ENCODE measurements at regions not wholly inside any gene's neighbourhood (a gene's known extent, or its start where the extent isn't known, plus 50 kb on each side); places are given as distances from the start of the nearest gene placed in this dataset.

- no peak for DNase-seq
These were observed 97.4 kb upstream of the ITGA1 start for GRCh38 chr5:52690236-52690768.

- DNase-seq: no peak
These were observed 95.7 kb upstream of the ITGA1 start for GRCh38 chr5:52692039-52692438.

- DNase-seq: no peak
These were observed 95.1 kb upstream of the ITGA1 start for GRCh38 chr5:52692606-52693005.

DNA sequence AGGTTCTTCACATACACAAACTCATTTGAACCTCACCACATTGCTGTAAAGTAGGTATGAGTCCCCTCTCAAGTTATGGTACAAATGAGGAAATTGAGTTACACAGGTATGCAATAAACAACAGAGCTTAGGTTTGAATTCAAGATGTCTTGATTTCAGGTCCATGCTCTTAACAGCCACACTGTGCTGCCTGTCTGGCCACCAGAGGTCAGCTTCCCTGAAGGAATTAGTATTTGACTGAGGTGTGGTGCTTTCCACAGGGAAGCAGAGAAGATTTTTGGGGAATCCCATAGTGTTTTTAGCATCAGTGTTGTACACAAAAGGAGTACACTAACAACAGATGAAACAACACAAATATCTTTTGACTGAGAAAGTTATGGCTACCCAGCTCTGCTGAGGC, 94.4 kb upstream of the ITGA1 start:
- DNase-seq: peak; percentile 16

DNA sequence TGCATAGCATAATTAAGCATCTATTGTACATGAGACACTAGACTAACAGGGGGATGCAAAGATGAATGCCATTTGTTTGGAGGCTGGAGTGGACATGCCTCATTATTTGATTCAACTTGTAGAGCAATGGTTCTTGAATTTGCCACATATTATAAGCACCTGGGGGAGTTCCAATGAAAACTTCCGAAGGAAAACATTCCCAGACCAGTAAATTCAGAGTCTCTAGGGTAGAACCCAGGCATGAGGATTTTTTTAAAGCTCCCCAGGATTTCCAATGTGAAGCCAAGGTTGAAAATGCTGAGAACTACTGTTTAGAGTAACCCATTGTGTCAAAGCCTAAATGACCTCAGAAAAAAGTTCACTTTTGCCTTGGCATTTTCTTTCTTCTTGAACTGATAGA, 93.9 kb upstream of the ITGA1 start:
- no peak for DNase-seq

GRCh38 chr5:52694648-52695047, 93.1 kb upstream of the ITGA1 start:
- DNase-seq: no peak

- no peak for DNase-seq
These were observed 84.8 kb upstream of the ITGA1 start for GRCh38 chr5:52702877-52703276.

GRCh38 chr5:52703321-52703720, 84.4 kb upstream of the ITGA1 start:
- no peak for DNase-seq

DNA sequence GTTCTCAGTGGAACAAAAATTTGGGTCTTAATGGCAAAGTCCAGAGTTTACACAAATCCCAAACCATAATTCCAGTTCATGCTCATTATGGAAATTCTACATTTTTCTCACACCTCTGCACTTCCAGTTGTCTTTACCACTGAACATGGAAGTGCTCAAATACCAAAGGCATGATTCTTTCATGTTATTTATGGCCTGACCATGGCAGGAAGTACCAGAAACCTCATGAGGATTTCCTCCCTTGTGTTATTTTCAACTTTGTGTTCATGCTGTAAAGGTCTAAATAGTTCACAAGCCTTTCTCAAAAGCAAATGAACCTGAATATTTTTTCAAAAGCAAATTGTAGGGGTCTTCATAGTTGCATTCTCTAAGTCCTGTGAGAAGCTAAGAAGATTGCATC, 82.0 kb upstream of the ITGA1 start:
- DNase-seq: no peak

- DNase-seq: no peak
These were observed 80.9 kb upstream of the ITGA1 start for GRCh38 chr5:52706775-52707174.

DNA sequence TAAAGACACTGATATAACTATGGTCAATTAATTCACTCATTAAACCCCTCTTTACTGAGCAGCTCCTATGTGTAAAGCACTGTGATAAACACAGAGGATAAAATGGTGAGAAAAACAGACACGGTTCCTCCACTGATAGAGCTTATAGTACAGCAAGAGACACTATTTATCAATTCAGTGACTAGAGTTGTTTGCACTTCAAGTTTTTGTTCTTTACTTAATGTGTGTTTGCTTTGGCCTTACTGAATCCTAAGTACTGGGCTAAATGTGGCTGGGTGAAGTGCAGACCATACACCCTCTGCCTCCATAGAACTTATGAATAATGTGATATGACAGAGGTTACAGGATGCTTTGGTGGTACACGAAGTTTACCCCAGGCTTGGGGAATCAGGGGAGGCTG, 80.1 kb upstream of the ITGA1 start:
- DNase-seq: no peak

- DNase-seq: no peak
These were observed 79.3 kb upstream of the ITGA1 start for GRCh38 chr5:52708463-52708862.

- no peak for DNase-seq
These were observed 78.4 kb upstream of the ITGA1 start for GRCh38 chr5:52709167-52709925.

DNA sequence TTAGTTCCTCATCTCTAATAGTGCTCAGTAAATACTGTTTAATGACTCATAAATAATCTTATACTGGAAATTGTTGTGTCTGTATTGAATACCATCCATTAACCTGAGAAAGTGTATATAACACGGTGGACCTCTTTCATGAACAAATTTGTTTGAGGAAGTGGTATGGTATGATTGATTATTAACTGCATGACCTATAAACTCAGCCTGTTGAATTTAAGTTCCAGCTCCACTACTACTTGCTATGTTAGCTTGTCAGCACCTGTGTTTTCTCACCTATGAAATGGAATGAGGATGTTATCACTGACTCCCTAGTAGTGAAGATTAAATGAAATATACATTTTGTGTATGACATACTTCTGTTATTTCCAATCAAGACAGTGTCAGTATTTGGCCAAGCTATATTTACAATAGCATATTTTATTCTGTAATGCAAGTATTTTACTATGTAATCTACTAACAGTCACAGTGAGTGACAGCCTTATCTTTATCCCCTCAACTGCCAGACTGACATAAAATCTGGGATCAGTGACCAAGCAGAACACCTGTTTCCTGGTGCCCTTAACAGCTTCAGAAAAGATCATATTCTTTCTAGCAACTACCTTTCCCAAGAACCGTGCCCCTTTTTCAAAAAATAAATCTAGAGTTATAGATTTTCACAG, 77.3 kb upstream of the ITGA1 start:
- DNase-seq: no peak

DNA sequence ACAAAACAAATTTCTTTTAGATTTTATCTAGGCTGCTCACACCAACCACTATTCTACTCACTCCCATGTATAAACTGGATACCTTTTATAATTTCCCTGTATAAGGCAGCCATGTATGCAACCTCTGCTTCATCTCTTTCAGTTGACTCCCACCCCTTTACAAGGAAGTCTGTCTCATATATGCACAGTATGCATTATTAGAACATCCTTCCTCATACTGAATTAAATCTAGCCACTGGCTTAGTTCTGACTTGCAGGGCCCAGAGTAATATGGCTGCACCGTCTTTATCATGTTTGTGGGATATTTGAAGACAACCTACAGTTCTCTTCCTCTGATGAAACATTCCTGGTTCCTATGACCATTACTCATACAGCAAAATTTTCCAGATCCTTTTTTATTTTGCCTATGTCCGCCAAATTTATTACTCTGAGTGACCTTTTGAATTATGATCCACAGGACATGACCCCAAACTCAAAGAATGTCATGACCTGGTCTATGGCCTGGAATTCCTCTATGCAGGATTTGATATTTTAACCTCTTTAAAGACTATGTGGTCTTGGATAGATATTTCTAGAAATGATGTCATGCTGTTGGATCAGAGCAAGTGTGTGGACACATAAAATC, 76.6 kb upstream of the ITGA1 start:
- DNase-seq: no peak

GRCh38 chr5:52712354-52712753, 75.4 kb upstream of the ITGA1 start:
- no peak for DNase-seq

- DNase-seq: peak; percentile 9
These were observed 62.5 kb upstream of the ITGA1 start for GRCh38 chr5:52725065-52725746.

DNA sequence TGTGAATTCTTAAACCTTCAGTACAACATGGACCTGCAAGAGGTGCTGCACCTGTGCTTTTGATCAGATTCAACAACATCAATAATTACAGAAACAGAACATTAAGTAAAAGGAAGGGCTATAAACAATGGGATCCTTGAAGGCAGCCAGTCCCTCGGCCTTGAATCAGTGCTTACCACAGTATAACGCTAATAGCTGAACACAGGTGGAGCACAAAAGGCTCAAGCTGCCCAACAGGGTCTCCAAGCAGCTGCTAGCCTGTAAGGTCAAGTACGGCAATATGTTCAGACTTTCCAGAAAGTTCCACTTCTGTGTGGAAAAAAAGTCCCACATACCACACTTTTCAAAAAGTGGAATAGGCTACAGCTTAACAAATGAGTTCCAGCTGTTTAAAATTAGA, 61.9 kb upstream of the ITGA1 start:
- DNase-seq: no peak

DNA sequence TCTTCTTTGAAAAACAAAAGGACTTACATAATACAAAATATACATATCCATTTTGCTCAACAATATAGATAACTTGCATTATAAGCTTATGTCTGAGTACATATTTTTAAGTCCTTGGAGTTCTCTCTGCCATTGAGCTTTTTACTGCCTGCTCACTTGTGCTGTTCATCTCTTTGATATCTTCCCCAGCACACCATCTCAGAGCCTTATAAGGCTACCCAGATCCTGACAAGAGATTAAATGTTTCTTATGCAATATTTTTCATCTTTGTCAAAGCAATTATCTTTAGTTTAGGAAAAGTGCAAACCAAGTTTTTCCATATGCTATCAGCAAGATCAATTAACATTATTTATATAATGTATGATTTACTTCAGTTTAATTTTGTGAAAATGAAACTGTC, 60.7 kb upstream of the ITGA1 start:
- no peak for DNase-seq

DNA sequence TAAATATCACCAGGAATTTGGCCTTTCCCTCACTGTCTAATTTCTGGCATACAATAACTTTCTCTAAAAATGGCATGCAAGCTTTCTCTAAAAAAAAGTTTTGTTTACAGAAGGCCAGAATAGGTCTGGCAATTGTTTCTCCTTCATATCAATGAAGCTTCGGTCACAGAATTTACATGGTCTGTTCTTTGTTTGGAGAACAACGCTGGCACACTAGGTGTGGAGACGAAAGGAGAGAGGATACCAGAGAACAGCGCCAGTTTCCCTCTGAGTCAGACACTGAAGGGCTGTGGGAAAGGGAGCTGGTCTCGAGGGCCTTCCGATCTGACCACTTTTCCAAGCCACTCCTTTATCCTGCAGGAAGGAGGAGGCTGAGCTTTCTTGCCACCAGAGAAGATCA, 60.1 kb upstream of the ITGA1 start:
- DNase-seq: no peak

- DNase-seq: no peak
These were observed 59.5 kb upstream of the ITGA1 start for GRCh38 chr5:52728224-52728623.

DNA sequence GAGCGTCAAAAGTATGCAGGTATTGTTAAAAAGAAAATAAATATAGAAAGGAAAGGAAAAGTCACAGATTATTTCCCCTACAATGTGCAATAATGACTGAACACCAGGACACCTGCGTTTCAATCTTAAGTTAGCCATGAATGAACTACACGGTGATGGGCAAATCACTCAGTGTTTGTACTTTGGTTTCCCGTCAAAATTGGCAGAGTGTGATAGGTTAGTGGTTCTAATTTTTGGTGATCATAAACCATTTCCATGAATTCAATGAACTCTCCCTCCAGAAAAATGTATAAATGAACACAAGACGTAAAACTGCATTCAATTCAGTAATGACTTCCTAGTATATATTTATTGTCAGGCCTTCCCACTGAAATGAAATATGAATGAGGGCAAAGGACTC, 59.0 kb upstream of the ITGA1 start:
- no peak for DNase-seq

DNA sequence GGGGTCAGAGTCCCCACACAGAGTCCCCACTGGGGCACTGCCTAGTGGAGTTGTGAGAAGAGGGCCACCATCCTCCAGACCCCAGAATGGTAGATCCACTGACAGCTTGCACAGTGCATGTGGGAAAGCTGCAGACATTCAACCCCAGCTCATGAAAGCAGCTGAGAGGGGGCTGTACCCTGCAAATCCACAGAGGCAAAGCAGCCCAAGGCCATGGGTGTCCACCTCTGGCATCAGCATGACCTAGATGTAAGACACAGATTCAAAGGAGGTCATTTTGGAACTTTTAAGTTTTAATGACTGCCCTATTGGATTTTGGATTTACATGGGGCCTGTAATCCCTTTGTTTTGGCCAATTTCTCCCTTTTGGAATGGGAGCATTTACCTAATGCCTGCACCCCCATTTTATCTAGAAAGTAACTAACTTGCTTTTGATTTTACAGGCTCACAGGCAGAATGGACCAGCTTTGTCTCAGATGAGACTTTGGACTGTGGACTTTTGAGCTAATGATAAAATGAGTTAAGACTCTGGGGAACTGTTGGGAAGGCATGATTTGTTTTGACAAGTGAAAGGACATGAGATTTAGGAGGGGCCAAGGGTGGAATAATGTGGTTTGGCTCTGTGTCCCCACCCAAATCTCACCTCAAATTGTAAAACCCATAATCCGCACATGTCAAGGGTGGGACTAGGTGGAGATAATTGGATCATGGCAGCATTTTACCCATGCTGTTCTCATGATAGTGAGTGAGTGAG, 56.3 kb upstream of the ITGA1 start:
- DNase-seq: no peak
